Ovary (tissue), 7 donors: ENCODE measurements at regions not wholly inside any gene's neighbourhood (a gene's known extent, or its start where the extent isn't known, plus 50 kb on each side); places are given as distances from the start of the nearest gene placed in this dataset.

Source experiments
- DNase-seq, 5 donors: peaks; one replicate each; pipeline ENCODE4 v3.0.0-alpha.2; 2019 to 2020
- H3K27ac ChIP-seq, 2 donors: fragments of 200-600 bp; one replicate each; pipeline versions ENCODE4 v1.5.1 to v1.8.0; 2019 to 2022
- H3K27me3 ChIP-seq: fragments of 200-600 bp; one replicate; pipeline ENCODE4 v1.8.0; 2022
- H3K36me3 ChIP-seq: fragments of 200-600 bp; sonication (generic); one replicate; pipeline ENCODE4 v1.5.1; 2019
- H3K4me1 ChIP-seq: one replicate; pipeline ENCODE4 v1.8.1; 2013; ENCODE audit warnings: mild to moderate bottlenecking, moderate library complexity; ENCODE audit not compliant: insufficient read depth
- H3K4me3 ChIP-seq: fragments of 200-600 bp; sonication (generic); one replicate; pipeline ENCODE4 v1.5.1; 2017
- H3K9me3 ChIP-seq, 2 donors: fragments of 200-600 bp in 1 of 2; sonication (generic) in 1 of 2; one replicate each; pipeline versions ENCODE4 v1.5.1 to v1.8.1; 2013 to 2019; ENCODE audit warnings: mild to moderate bottlenecking in 1 of 2, moderate library complexity in 1 of 2
- EP300 ChIP-seq: sonication (generic); formaldehyde crosslinking; IDR thresholded peaks from one replicate; pipeline ENCODE4 v1.6.1; 2017; ENCODE audit warnings: antibody characterized with exemption
- POLR2A ChIP-seq: fragments of 450-650 bp; IDR thresholded peaks from one replicate; pipeline ENCODE4 v1.6.1; 2017; ENCODE audit warnings: antibody characterized with exemption, mild to moderate bottlenecking, moderate library complexity
- WGBS, 3 donors: extraction: QIAGEN DNeasy Blood & Tissue Kit in 1 of 3; methylation state at CpG; one replicate each; pipeline versions ENCODE4 v1.1.5 to v1.1.7; 2013 to 2017; 5-methylcytosine and 5-hydroxymethylcytosine counted together
- intact Hi-C, 4 donors: fragments of 100-400 bp; cut with DNase I; formaldehyde crosslinking; loops; one replicate each; pipeline versions ENCODE4 v1.11.0 to v1.15.1; 2022 to 2023
- TF ChIP-seq, protein P1 (sequence below), 3 donors: fragments of 450-650 bp in 2 of 3; fragments of 200-600 bp in 1 of 3; IDR thresholded peaks; one replicate each; pipeline versions ENCODE4 v1.5.1 to v1.8.0; 2016 to 2022; ENCODE audit warnings: antibody characterized with exemption in 3 of 3, mild to moderate bottlenecking in 1 of 3
- donor health status: DM: no; HTN: no; CAD: no; lungs with moderate emphysema.
- donor health status: DM: no; HTN: no; CAD: no.
- donor health status: Bipolar disorder and iron deficiency.
- donor health status: DM: no; HTN: no; CAD: no.
- donor health status: DM: yes; HTN: yes; CAD: no.

DNA sequence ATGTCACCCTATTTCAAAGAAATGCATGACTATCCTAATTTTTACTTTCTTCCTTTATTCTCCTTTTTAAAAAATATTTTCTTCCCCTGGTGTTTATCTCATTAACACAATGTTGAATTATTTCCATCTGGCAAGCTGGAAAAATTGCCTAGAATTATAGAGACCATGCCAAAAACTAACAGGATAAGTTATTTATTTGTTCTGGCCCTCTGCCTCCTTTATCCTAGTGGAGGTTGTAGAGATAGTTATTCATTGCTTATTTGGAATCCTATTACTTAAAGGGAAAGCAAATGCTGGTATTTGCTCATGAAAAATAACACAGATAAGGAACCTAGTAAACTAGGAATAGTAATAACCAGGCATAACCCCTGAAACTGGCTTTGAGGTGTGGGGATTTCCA is 684.9 kb upstream of the KIF2B start:
- H3K4me1 ChIP-seq, result no peaks in the 10 kb centered on the region
- H3K36me3 ChIP-seq, result no peaks in the 10 kb centered on the region
- H3K27me3 ChIP-seq, result no peaks in the 10 kb centered on the region
- no peak for DNase-seq
- H3K9me3 ChIP-seq, result no peaks in the 10 kb centered on the region
- TF ChIP-seq POLR2A (no peak), EP300 (no peak)
- TF ChIP-seq, protein P1, sequence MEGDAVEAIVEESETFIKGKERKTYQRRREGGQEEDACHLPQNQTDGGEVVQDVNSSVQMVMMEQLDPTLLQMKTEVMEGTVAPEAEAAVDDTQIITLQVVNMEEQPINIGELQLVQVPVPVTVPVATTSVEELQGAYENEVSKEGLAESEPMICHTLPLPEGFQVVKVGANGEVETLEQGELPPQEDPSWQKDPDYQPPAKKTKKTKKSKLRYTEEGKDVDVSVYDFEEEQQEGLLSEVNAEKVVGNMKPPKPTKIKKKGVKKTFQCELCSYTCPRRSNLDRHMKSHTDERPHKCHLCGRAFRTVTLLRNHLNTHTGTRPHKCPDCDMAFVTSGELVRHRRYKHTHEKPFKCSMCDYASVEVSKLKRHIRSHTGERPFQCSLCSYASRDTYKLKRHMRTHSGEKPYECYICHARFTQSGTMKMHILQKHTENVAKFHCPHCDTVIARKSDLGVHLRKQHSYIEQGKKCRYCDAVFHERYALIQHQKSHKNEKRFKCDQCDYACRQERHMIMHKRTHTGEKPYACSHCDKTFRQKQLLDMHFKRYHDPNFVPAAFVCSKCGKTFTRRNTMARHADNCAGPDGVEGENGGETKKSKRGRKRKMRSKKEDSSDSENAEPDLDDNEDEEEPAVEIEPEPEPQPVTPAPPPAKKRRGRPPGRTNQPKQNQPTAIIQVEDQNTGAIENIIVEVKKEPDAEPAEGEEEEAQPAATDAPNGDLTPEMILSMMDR (IDR thresholded peaks at IDR 0.05), result no peak
- no peak overlapping the region for H3K4me3 ChIP-seq
- H3K27ac ChIP-seq, result no peak overlapping the region
- intact Hi-C loops, result no loop called here

- Histone ChIP-seq H3K9me3 (no peaks in the 10 kb centered on the region), H3K36me3 (no peaks in the 10 kb centered on the region), H3K4me1 (no peaks in the 10 kb centered on the region), H3K4me3 (no peak overlapping the region), H3K27me3 (no peaks in the 10 kb centered on the region), H3K27ac (no peak overlapping the region)
- intact Hi-C loops, result no loop called here
- TF ChIP-seq EP300, result no peak
- TF ChIP-seq POLR2A, result no peak
- TF ChIP-seq, protein P1 (IDR thresholded peaks at IDR 0.05), result no peak
- no peak for DNase-seq
- WGBS, 3 donors, result 32 to 36% (median 33%) methylated on average over 3 of the region's 3 CpGs
These were observed 686.8 kb upstream of the KIF2B start for GRCh38 chr17:53135969-53136368.

DNA sequence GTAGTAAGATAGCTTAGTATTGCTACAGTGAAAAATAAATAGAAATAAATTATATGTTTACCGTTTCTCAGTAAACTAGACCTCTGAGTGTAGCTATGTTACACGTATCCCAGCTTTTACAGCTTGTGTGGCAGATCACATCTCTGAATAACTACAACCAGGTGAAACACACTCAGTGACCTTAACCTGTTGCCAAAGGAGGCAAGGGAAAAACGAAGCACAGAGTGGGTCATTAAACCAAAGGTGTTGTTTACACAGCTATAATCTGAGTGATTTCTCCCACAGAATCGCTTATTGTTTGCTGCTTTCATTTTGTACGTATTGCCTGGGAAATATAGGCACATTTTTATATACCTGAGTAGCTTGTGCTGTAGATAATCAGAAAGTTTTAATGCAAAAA is 688.2 kb upstream of the KIF2B start:
- WGBS, 3 donors, result 48 to 63% (median 50%) methylated on average over 5 of the region's 5 CpGs
- intact Hi-C loops, result no loop called here
- Histone ChIP-seq H3K4me1 (no peaks in the 10 kb centered on the region), H3K27ac (no peak overlapping the region), H3K27me3 (no peaks in the 10 kb centered on the region), H3K4me3 (no peak overlapping the region), H3K9me3 (no peaks in the 10 kb centered on the region), H3K36me3 (no peaks in the 10 kb centered on the region)
- TF ChIP-seq EP300 (no peak), POLR2A (no peak)
- TF ChIP-seq, protein P1 (IDR thresholded peaks at IDR 0.05), result no peak
- no peak for DNase-seq

GRCh38 chr17:53133876-53134275 is 688.9 kb upstream of the KIF2B start:
- no peak overlapping the region for H3K4me3 ChIP-seq
- 49 to 62% (median 58%) methylated on average over 5 of the region's 5 CpGs for WGBS, 3 donors

More at GRCh38 chr17:53133876-53134275, 688.9 kb upstream of the KIF2B start:
- TF ChIP-seq POLR2A (no peak), EP300 (no peak)
- TF ChIP-seq, protein P1 (IDR thresholded peaks at IDR 0.05), result no peak
- no peaks in the 10 kb centered on the region for H3K36me3 ChIP-seq
- no peaks in the 10 kb centered on the region for H3K27me3 ChIP-seq
- no peak overlapping the region for H3K27ac ChIP-seq
- DNase-seq, result no peak
- intact Hi-C loops, result no loop called here
- H3K4me1 ChIP-seq, result no peaks in the 10 kb centered on the region
- no peaks in the 10 kb centered on the region for H3K9me3 ChIP-seq
